Esophagus squamous epithelium (tissue), 4 donors: ENCODE measurements at regions not wholly inside any gene's neighbourhood (a gene's known extent, or its start where the extent isn't known, plus 50 kb on each side); places are given as distances from the start of the nearest gene placed in this dataset.

Source experiments
- POLR2A ChIP-seq, 4 donors: fragments of 450-650 bp; IDR thresholded peaks; one replicate each; pipeline ENCODE4 v1.6.1; 2017; ENCODE audit warnings: antibody characterized with exemption in 4 of 4, mild to moderate bottlenecking in 4 of 4, moderate library complexity in 3 of 4
- TF ChIP-seq, protein P1 (sequence below), 6 experiments: fragments of 450-650 bp in 4 of 6; fragments of 200-600 bp in 2 of 6; sonication (generic) in 2 of 6; IDR thresholded peaks; one replicate each; pipeline ENCODE4 v1.5.1; 2016 to 2019; ENCODE audit warnings: antibody characterized with exemption in 6 of 6, mild to moderate bottlenecking in 4 of 6, moderate library complexity in 4 of 6

DNA sequence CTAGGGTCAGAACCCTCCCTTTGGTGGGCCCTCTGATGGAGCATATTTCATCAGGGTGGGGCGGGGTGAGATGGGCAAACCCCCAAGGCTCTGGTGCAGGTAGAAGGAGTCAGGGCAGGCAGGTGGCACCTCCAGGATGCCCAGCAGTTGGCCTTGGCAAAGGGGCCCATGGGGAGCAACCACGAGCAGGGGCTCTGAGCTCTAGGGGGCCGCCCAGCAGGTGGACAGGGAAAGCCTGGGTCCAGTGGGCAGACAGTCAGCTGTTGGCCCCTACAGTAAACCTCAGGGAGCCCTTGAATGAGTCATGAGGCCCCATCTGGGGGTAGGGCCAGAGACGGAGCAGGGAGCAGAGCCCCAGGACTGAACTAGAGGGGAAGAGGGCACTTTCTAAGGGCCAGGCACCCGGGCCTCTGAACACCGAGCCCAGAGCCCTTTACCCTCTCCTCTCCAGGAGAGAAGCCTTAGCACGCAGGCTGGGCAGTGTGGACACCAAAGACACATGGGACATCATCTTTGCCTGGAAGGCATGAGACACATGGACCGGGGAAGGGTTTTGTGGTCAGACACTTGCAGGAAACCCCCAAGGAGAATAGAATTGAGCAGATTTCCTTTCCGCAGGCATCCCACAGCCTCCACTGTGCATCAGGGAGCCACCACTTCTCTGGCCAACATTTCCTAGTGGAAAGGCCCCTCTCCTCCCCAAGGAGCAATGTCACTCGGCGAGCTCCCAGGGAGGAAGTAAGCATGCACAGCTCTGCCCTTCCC, 257.3 kb downstream of the GLI2 start:
- no peak for TF ChIP-seq POLR2A (IDR thresholded peaks at IDR 0.05)
- TF ChIP-seq, protein P1, sequence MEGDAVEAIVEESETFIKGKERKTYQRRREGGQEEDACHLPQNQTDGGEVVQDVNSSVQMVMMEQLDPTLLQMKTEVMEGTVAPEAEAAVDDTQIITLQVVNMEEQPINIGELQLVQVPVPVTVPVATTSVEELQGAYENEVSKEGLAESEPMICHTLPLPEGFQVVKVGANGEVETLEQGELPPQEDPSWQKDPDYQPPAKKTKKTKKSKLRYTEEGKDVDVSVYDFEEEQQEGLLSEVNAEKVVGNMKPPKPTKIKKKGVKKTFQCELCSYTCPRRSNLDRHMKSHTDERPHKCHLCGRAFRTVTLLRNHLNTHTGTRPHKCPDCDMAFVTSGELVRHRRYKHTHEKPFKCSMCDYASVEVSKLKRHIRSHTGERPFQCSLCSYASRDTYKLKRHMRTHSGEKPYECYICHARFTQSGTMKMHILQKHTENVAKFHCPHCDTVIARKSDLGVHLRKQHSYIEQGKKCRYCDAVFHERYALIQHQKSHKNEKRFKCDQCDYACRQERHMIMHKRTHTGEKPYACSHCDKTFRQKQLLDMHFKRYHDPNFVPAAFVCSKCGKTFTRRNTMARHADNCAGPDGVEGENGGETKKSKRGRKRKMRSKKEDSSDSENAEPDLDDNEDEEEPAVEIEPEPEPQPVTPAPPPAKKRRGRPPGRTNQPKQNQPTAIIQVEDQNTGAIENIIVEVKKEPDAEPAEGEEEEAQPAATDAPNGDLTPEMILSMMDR (IDR thresholded peaks at IDR 0.05), result no peak
